Gastroesophageal sphincter (tissue), 3 donors: ENCODE measurements at regions not wholly inside any gene's neighbourhood (a gene's known extent, or its start where the extent isn't known, plus 50 kb on each side); places are given as distances from the start of the nearest gene placed in this dataset.

Experiments
- POLR2A ChIP-seq, 2 donors: fragments of 450-650 bp; IDR thresholded peaks; one replicate each; pipeline ENCODE4 v1.6.1; 2017; ENCODE audit warnings: antibody characterized with exemption in 2 of 2, mild to moderate bottlenecking in 2 of 2, moderate library complexity in 1 of 2
- TF ChIP-seq, protein P1 (sequence below), 4 experiments: fragments of 200-600 bp in 2 of 4; fragments of 450-650 bp in 2 of 4; sonication (generic) in 1 of 4; IDR thresholded peaks; one replicate each; pipeline ENCODE4 v1.5.1; 2017 to 2019; ENCODE audit warnings: antibody characterized with exemption in 4 of 4, mild to moderate bottlenecking in 2 of 4, moderate library complexity in 2 of 4

- no peak for TF ChIP-seq POLR2A (IDR thresholded peaks at IDR 0.05)
- TF ChIP-seq, protein P1, sequence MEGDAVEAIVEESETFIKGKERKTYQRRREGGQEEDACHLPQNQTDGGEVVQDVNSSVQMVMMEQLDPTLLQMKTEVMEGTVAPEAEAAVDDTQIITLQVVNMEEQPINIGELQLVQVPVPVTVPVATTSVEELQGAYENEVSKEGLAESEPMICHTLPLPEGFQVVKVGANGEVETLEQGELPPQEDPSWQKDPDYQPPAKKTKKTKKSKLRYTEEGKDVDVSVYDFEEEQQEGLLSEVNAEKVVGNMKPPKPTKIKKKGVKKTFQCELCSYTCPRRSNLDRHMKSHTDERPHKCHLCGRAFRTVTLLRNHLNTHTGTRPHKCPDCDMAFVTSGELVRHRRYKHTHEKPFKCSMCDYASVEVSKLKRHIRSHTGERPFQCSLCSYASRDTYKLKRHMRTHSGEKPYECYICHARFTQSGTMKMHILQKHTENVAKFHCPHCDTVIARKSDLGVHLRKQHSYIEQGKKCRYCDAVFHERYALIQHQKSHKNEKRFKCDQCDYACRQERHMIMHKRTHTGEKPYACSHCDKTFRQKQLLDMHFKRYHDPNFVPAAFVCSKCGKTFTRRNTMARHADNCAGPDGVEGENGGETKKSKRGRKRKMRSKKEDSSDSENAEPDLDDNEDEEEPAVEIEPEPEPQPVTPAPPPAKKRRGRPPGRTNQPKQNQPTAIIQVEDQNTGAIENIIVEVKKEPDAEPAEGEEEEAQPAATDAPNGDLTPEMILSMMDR (IDR thresholded peaks at IDR 0.05): no peak
These were observed 125.1 kb upstream of the ADGRL4 start for GRCh38 chr1:79131626-79132025.
